Mesenchymal stem cell (in vitro differentiated cells and primary cell): ENCODE measurements at regions not wholly inside any gene's neighbourhood (a gene's known extent, or its start where the extent isn't known, plus 50 kb on each side); places are given as distances from the start of the nearest gene placed in this dataset.

Experiments
- DNase-seq: peaks from one replicate; pipeline ENCODE4 v3.0.0-alpha.2; 2013
- H2AFZ ChIP-seq: one replicate; pipeline ENCODE4 v1.6.1; 2013; ENCODE audit warnings: low read depth, mild to moderate bottlenecking, control low read depth, inconsistent platforms, low read length, moderate library complexity
- H2AK5ac ChIP-seq: 2 replicates; pipeline ENCODE4 v1.6.1; 2013; ENCODE audit warnings: low read length, moderate library complexity, mild to moderate bottlenecking, inconsistent platforms; ENCODE audit not compliant: severe bottlenecking
- H2BK120ac ChIP-seq: one replicate; pipeline ENCODE4 v1.6.1; 2013; ENCODE audit warnings: low read depth, mild to moderate bottlenecking, inconsistent platforms, low read length, moderate library complexity
- H2BK12ac ChIP-seq, 2 experiments: one replicate each; pipeline ENCODE4 v1.6.1; 2013; ENCODE audit warnings: inconsistent platforms in 2 of 2, low read length in 2 of 2, mild to moderate bottlenecking in 2 of 2, moderate library complexity in 2 of 2, control low read depth in 1 of 2
- H2BK15ac ChIP-seq: one replicate; pipeline ENCODE4 v1.6.1; 2013; ENCODE audit warnings: mild to moderate bottlenecking, low read depth, inconsistent platforms; ENCODE audit not compliant: poor library complexity, severe bottlenecking
- H2BK5ac ChIP-seq: 2 replicates; pipeline ENCODE4 v1.6.1; 2013; ENCODE audit warnings: low read depth, mild to moderate bottlenecking, low read length, control low read depth, inconsistent platforms; ENCODE audit not compliant: poor library complexity, severe bottlenecking
- H3K14ac ChIP-seq, 2 experiments: one replicate each; pipeline ENCODE4 v1.6.1; 2013; ENCODE audit warnings: inconsistent platforms in 2 of 2, low read length in 2 of 2, control low read depth in 1 of 2, mild to moderate bottlenecking in 1 of 2, moderate library complexity in 1 of 2
- H3K18ac ChIP-seq, 2 experiments: one replicate each; pipeline ENCODE4 v1.6.1; 2013; ENCODE audit warnings: inconsistent platforms in 2 of 2, low read length in 2 of 2, control low read depth in 1 of 2, low read depth in 1 of 2, mild to moderate bottlenecking in 1 of 2
- H3K23ac ChIP-seq, 2 experiments: one replicate each; pipeline ENCODE4 v1.6.1; 2013; ENCODE audit warnings: inconsistent platforms in 2 of 2, low read length in 2 of 2, mild to moderate bottlenecking in 2 of 2, moderate library complexity in 2 of 2, control low read depth in 1 of 2
- H3K27ac ChIP-seq: 2 replicates; pipeline ENCODE4 v1.5.1; 2013; ENCODE audit warnings: mild to moderate bottlenecking, moderate library complexity, low read length, control low read depth, inconsistent platforms; ENCODE audit not compliant: poor library complexity, severe bottlenecking
- H3K27me3 ChIP-seq, 2 experiments: 2 replicates each; pipeline versions ENCODE4 v1.6.1 to v1.7.0; 2013; ENCODE audit warnings: low read length in 2 of 2, mild to moderate bottlenecking in 2 of 2, moderate library complexity in 2 of 2, control low read depth in 1 of 2, inconsistent platforms in 1 of 2; ENCODE audit not compliant: control insufficient read depth in 1 of 2, insufficient read depth in 1 of 2
- H3K36me3 ChIP-seq, 2 experiments: 2 replicates each; pipeline versions ENCODE4 v1.6.1 to v1.7.0; 2013; ENCODE audit warnings: low read length in 2 of 2, control low read depth in 1 of 2, inconsistent platforms in 1 of 2, low read depth in 1 of 2, mild to moderate bottlenecking in 1 of 2; ENCODE audit not compliant: insufficient read depth in 2 of 2, control insufficient read depth in 1 of 2
- H3K4ac ChIP-seq, 2 experiments: one replicate each; pipeline ENCODE4 v1.6.1; 2013; ENCODE audit warnings: inconsistent platforms in 2 of 2, low read length in 2 of 2, mild to moderate bottlenecking in 2 of 2, moderate library complexity in 2 of 2, control low read depth in 1 of 2, low read depth in 1 of 2
- H3K4me1 ChIP-seq: 2 replicates; pipeline ENCODE4 v1.6.1; 2013; ENCODE audit warnings: low read depth, low read length, control low read depth; ENCODE audit not compliant: control insufficient read depth, insufficient read depth
- H3K4me2 ChIP-seq: 2 replicates; pipeline ENCODE4 v1.6.1; 2013; ENCODE audit warnings: low read length, mild to moderate bottlenecking, inconsistent platforms; ENCODE audit not compliant: poor library complexity, severe bottlenecking
- H3K4me3 ChIP-seq, 2 experiments: 2 replicates each; pipeline versions ENCODE4 v1.5.1 to v1.7.0; 2013; ENCODE audit warnings: low read length in 2 of 2, mild to moderate bottlenecking in 2 of 2, control low read depth in 1 of 2, low read depth in 1 of 2; ENCODE audit not compliant: insufficient read depth in 1 of 2
- H3K79me1 ChIP-seq: replicated peaks from 2 replicates; pipeline ENCODE4 v1.6.1; 2013; ENCODE audit warnings: mild to moderate bottlenecking, control low read depth, low read length, inconsistent platforms; ENCODE audit not compliant: poor library complexity, severe bottlenecking
- H3K9ac ChIP-seq: 2 replicates; pipeline ENCODE4 v1.7.0; 2013; ENCODE audit warnings: mild to moderate bottlenecking, low read length, moderate library complexity
- H3K9me3 ChIP-seq: 2 replicates; pipeline ENCODE4 v1.7.0; 2013; ENCODE audit warnings: mild to moderate bottlenecking, low read length; ENCODE audit not compliant: control insufficient read depth
- H4K8ac ChIP-seq: one replicate; pipeline ENCODE4 v1.6.1; 2013; ENCODE audit warnings: inconsistent platforms, mild to moderate bottlenecking, low read length, moderate library complexity
- H4K91ac ChIP-seq: one replicate; pipeline ENCODE4 v1.6.1; 2013; ENCODE audit warnings: mild to moderate bottlenecking, low read length, inconsistent platforms
- WGBS: methylation state at CpG from one replicate; pipeline ENCODE4 v1.1.7; 2013; ENCODE audit warnings: mixed read lengths; 5-methylcytosine and 5-hydroxymethylcytosine counted together

GRCh38 chr9:72445306-72445995 lies 76.0 kb upstream of the TMC1 start:
- peaks cover 9% of the 10 kb centered on the region for H3K4me1 ChIP-seq
- H3K4ac ChIP-seq, result peak overlapping the region in 1 of 2 experiments; percentile 69
- H3K36me3 ChIP-seq, result no peaks in the 10 kb centered on the region
- H2AFZ ChIP-seq, result no peak overlapping the region
- H2BK120ac ChIP-seq, result no peak overlapping the region
- peaks cover under 1% of the 10 kb centered on the region for H3K79me1 ChIP-seq
- H4K8ac ChIP-seq, result no peak overlapping the region
- H3K4me3 ChIP-seq, result no peak overlapping the region
- no peak overlapping the region for H3K14ac ChIP-seq
- no peak overlapping the region for H3K4me2 ChIP-seq
- H2BK5ac ChIP-seq, result no peak overlapping the region
- H3K9ac ChIP-seq, result no peak overlapping the region
- no peak overlapping the region for H2AK5ac ChIP-seq
- no peak overlapping the region for H2BK12ac ChIP-seq
- H3K27me3 ChIP-seq, result no peaks in the 10 kb centered on the region
- H3K27ac ChIP-seq, result no peak overlapping the region
- peak; percentile 55 for DNase-seq
- H3K23ac ChIP-seq, result no peak overlapping the region
- no peak overlapping the region for H3K18ac ChIP-seq
- 82% methylated on average over 2 of the region's 2 CpGs for WGBS
- H3K9me3 ChIP-seq, result no peaks in the 10 kb centered on the region
- H2BK15ac ChIP-seq, result no peak overlapping the region
- no peak overlapping the region for H4K91ac ChIP-seq

GRCh38 chr9:72444435-72444834 lies 77.0 kb upstream of the TMC1 start:
- Histone ChIP-seq H3K23ac (no peak overlapping the region), H3K36me3 (no peaks in the 10 kb centered on the region), H3K4me2 (no peak overlapping the region), H2AFZ (no peak overlapping the region), H4K91ac (no peak overlapping the region), H2AK5ac (no peak overlapping the region), H3K14ac (no peak overlapping the region), H3K4ac (no peak overlapping the region), H3K9ac (no peak overlapping the region), H3K79me1 (peaks cover 2% of the 10 kb centered on the region), H2BK5ac (no peak overlapping the region), H4K8ac (no peak overlapping the region), H3K9me3 (no peaks in the 10 kb centered on the region), H3K4me3 (no peak overlapping the region), H3K27me3 (no peaks in the 10 kb centered on the region), H2BK12ac (no peak overlapping the region), H3K27ac (no peak overlapping the region), H3K18ac (no peak overlapping the region), H2BK15ac (no peak overlapping the region), H3K4me1 (peaks cover 9% of the 10 kb centered on the region), H2BK120ac (no peak overlapping the region)
- whole genome bisulfite sequencing, result 96% methylated on average over 1 of the region's 1 CpG
- DNase-seq, result peak; percentile 25

GRCh38 chr9:72443855-72444254 lies 77.6 kb upstream of the TMC1 start:
- H4K8ac ChIP-seq, result no peak overlapping the region
- H2BK15ac ChIP-seq, result no peak overlapping the region
- peaks cover 9% of the 10 kb centered on the region for H3K4me1 ChIP-seq
- peaks cover 2% of the 10 kb centered on the region for H3K79me1 ChIP-seq
- peak overlapping the region in 1 of 2 experiments; percentile 68 for H3K4ac ChIP-seq
- H3K9ac ChIP-seq, result no peak overlapping the region
- H3K14ac ChIP-seq, result no peak overlapping the region
- WGBS, result 50% methylated on average over 4 of the region's 4 CpGs
- H3K27me3 ChIP-seq, result no peaks in the 10 kb centered on the region
- no peaks in the 10 kb centered on the region for H3K36me3 ChIP-seq
- H4K91ac ChIP-seq, result no peak overlapping the region
- H2BK120ac ChIP-seq, result no peak overlapping the region
- H3K18ac ChIP-seq, result peak overlapping the region; percentile 0 to 61
- peak overlapping the region; percentile 40 for H2AK5ac ChIP-seq
- DNase-seq, result peak; percentile 49
- H3K4me3 ChIP-seq, result no peak overlapping the region
- H3K27ac ChIP-seq, result peak overlapping the region; percentile 24
- H3K9me3 ChIP-seq, result no peaks in the 10 kb centered on the region
- no peak overlapping the region for H2BK5ac ChIP-seq
- H2AFZ ChIP-seq, result no peak overlapping the region
- peak overlapping the region in 1 of 2 experiments; percentile 70 for H2BK12ac ChIP-seq
- no peak overlapping the region for H3K23ac ChIP-seq
- no peak overlapping the region for H3K4me2 ChIP-seq

- WGBS, result no CpG with 5 or more reads among the region's 2 CpGs
- H3K23ac ChIP-seq, result no peak overlapping the region
- H3K9me3 ChIP-seq, result no peaks in the 10 kb centered on the region
- peaks cover 2% of the 10 kb centered on the region for H3K79me1 ChIP-seq
- peak overlapping the region in 1 of 2 experiments; percentile 88 for H3K4ac ChIP-seq
- H2BK120ac ChIP-seq, result no peak overlapping the region
- peak overlapping the region; percentile 3 to 79 for H3K18ac ChIP-seq
- H2AK5ac ChIP-seq, result peak overlapping the region; percentile 79
- no peak overlapping the region for H3K9ac ChIP-seq
- H2BK5ac ChIP-seq, result peak overlapping the region; percentile 78
- H2AFZ ChIP-seq, result no peak overlapping the region
- peak overlapping the region in 1 of 2 experiments; percentile 66 for H3K14ac ChIP-seq
- no peaks in the 10 kb centered on the region for H3K27me3 ChIP-seq
- DNase-seq, result peak; percentile 84
- no peaks in the 10 kb centered on the region for H3K36me3 ChIP-seq
- H3K4me1 ChIP-seq, result peaks cover 9% of the 10 kb centered on the region
- H3K4me2 ChIP-seq, result no peak overlapping the region
- no peak overlapping the region for H2BK15ac ChIP-seq
- H4K91ac ChIP-seq, result no peak overlapping the region
- no peak overlapping the region for H4K8ac ChIP-seq
- H2BK12ac ChIP-seq, result peak overlapping the region; percentile 7 to 68
- no peak overlapping the region for H3K4me3 ChIP-seq
- peak overlapping the region; percentile 93 for H3K27ac ChIP-seq
These were observed 77.0 kb upstream of the ZFAND5 start for GRCh38 chr9:72441848-72442607.
